PC-9 (cell line): ENCODE measurements at regions not wholly inside any gene's neighbourhood (a gene's known extent, or its start where the extent isn't known, plus 50 kb on each side); places are given as distances from the start of the nearest gene placed in this dataset.
"Not testable (repeated sequence)": the region's sequence is repeated elsewhere in the genome, so short reads cannot be mapped to it uniquely, and the experiment has no call there.

Experiments used
- BruUV-seq: library from RNA; stranded (reverse); fragments of 400-500 nt; replicated peaks from 2 replicates; lab custom pipeline; 2021; lab: Mats Ljungman, UMichigan
- CTCF ChIA-PET: fragments of 300-600 bp; sonication (Branson Sonifier 250); formaldehyde crosslinking; loops from one replicate; lab custom pipeline; 2022; ENCODE audit warnings: antibody characterized with exemption; lab: Charles Lee
- POLR2A ChIA-PET: fragments of 300-600 bp; sonication (Branson Sonifier 250); formaldehyde crosslinking; loops from one replicate; lab custom pipeline; 2022; ENCODE audit warnings: antibody characterized with exemption; ENCODE audit not compliant: unreplicated experiment; lab: Charles Lee
- DNase-seq, 2 experiments: peaks; one replicate each; pipeline versions ENCODE4 v3.0.0 to v3.0.0-alpha.2; 2015 to 2022; ENCODE audit warnings: mixed read lengths in 1 of 2
- H2AFZ ChIP-seq: fragments of 200-600 bp; sonication (generic); 2 replicates; pipeline ENCODE4 v1.8.1; 2017; ENCODE audit warnings: antibody characterized with exemption
- H3F3A ChIP-seq: fragments of 200-600 bp; sonication (generic); 2 replicates; pipeline ENCODE4 v1.8.1; 2017; ENCODE audit warnings: antibody characterized with exemption, mild to moderate bottlenecking, low read depth; ENCODE audit not compliant: insufficient read depth
- H3K27ac ChIP-seq: fragments of 200-600 bp; sonication (generic); 2 replicates; pipeline ENCODE4 v1.6.1; 2016; ENCODE audit warnings: mixed run types
- H3K27me3 ChIP-seq: fragments of 200-600 bp; sonication (generic); 2 replicates; pipeline ENCODE4 v1.6.1; 2016; ENCODE audit warnings: low read depth, mixed run types; ENCODE audit not compliant: insufficient read depth
- H3K36me3 ChIP-seq: fragments of 200-600 bp; sonication (generic); 2 replicates; pipeline ENCODE4 v1.6.1; 2016; ENCODE audit warnings: low read depth, mixed run types
- H3K4me1 ChIP-seq: fragments of 200-600 bp; sonication (generic); replicated peaks from 2 replicates; pipeline ENCODE4 v1.6.1; 2016; ENCODE audit warnings: mixed run types; ENCODE audit not compliant: insufficient read depth
- H3K4me2 ChIP-seq: fragments of 200-600 bp; sonication (generic); 2 replicates; pipeline ENCODE4 v1.6.1; 2017; ENCODE audit warnings: mixed run types
- H3K4me3 ChIP-seq: fragments of 200-600 bp; sonication (generic); 2 replicates; pipeline ENCODE4 v1.6.1; 2016; ENCODE audit warnings: mixed run types
- H3K79me2 ChIP-seq: fragments of 200-600 bp; sonication (generic); 2 replicates; pipeline ENCODE4 v1.6.1; 2017; ENCODE audit warnings: low read depth, mixed run types
- H3K9me2 ChIP-seq: fragments of 200-600 bp; sonication (generic); 2 replicates; pipeline ENCODE4 v1.8.1; 2017; ENCODE audit warnings: mild to moderate bottlenecking; ENCODE audit not compliant: insufficient read depth
- H3K9me3 ChIP-seq: fragments of 200-600 bp; sonication (generic); 2 replicates; pipeline ENCODE4 v1.8.1; 2016; ENCODE audit warnings: low read depth; ENCODE audit not compliant: insufficient read depth
- H4K20me1 ChIP-seq: fragments of 200-600 bp; sonication (generic); 2 replicates; pipeline ENCODE4 v1.8.1; 2017; ENCODE audit not compliant: insufficient read depth
- intact Hi-C: fragments of 100-400 bp; cut with micrococcal nuclease; formaldehyde crosslinking; loops from one replicate; pipeline ENCODE4 v1.10.0; 2022; ENCODE audit not compliant: unreplicated experiment

DNA sequence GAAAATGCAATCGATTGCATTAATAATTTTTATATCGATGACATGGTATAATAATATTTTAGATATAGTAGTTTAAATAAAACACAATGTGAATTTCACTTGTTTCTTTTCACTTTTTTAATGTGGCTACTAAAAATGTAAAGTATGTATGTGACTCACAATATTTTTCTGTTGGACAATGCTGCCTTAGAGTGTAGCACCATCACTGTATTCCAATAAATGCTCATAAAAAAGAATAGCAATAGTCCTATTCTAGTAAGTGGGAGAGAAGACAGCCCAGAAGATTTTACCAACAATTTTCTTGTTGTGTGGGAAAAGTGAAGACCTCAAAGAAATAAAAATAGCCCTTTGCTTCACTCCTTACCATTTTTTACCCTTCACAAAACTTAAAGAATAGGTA is 79.8 kb downstream of the FOXD4L6 start:
- H3K27me3 ChIP-seq, H3K27ac ChIP-seq, H3K9me2 ChIP-seq, H2AFZ ChIP-seq, H3K9me3 ChIP-seq, BruUV-seq, H4K20me1 ChIP-seq, H3F3A ChIP-seq, DNase-seq, POLR2A ChIA-PET, H3K4me3 ChIP-seq, H3K4me2 ChIP-seq, CTCF ChIA-PET, H3K36me3 ChIP-seq, H3K4me1 ChIP-seq, intact Hi-C loops, H3K79me2 ChIP-seq: not testable (repeated sequence)

DNA sequence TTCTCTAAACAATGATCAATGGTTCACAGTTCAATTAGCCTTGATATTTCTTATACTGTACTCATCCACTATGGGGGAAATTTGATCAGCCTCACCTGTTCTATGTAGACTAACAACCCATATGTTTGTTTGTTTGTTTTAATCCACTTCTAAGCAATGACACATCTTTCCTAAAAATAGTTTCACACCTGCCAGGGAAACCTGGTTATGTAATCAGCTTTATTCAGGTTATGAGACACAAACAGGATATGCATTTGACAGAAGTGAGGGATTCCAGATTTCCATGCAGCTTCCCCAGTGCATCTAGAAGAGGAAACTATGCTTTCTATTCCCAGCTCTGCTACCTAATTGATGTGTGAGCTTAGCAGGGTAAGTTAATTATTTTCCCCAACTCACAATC is 80.7 kb downstream of the FOXD4L6 start:
- H3K27me3 ChIP-seq, H4K20me1 ChIP-seq, H2AFZ ChIP-seq, intact Hi-C loops, DNase-seq, CTCF ChIA-PET, POLR2A ChIA-PET, H3F3A ChIP-seq, H3K9me2 ChIP-seq, H3K27ac ChIP-seq, H3K4me3 ChIP-seq, H3K4me2 ChIP-seq, BruUV-seq, H3K36me3 ChIP-seq, H3K4me1 ChIP-seq, H3K79me2 ChIP-seq, H3K9me3 ChIP-seq: not testable (repeated sequence)

DNA sequence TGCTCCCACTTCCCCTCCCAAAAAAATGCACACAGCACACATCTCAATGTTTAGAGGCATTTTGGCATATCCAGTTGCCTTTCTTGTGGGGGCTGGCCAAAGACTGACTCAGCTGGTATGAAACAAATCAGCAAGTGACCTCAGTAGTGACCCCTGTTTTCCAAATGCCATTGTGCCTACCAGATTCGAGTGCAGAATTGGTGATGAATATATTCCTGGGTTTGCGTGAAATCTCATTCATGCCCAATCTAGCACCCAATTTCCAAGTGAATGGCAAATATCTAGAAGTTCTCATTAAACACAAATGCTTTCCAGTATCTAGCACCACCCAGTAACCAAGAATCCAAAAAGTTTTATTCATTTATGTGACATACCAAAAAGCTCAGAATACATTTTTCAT is 83.6 kb downstream of the FOXD4L6 start:
- H3K9me3 ChIP-seq, H3K36me3 ChIP-seq, DNase-seq, CTCF ChIA-PET, POLR2A ChIA-PET, H3K4me1 ChIP-seq, intact Hi-C loops, H3K27ac ChIP-seq, BruUV-seq, H4K20me1 ChIP-seq, H2AFZ ChIP-seq, H3K79me2 ChIP-seq, H3K9me2 ChIP-seq, H3F3A ChIP-seq, H3K27me3 ChIP-seq, H3K4me3 ChIP-seq, H3K4me2 ChIP-seq: not testable (repeated sequence)

GRCh38 chr9:41043433-41043832 is 85.0 kb downstream of the FOXD4L6 start:
- H2AFZ ChIP-seq, intact Hi-C loops, H3F3A ChIP-seq, H3K79me2 ChIP-seq, DNase-seq, H4K20me1 ChIP-seq, H3K9me2 ChIP-seq, H3K27me3 ChIP-seq, BruUV-seq, H3K4me3 ChIP-seq, H3K4me1 ChIP-seq, H3K36me3 ChIP-seq, H3K9me3 ChIP-seq, POLR2A ChIA-PET, H3K4me2 ChIP-seq, H3K27ac ChIP-seq, CTCF ChIA-PET: not testable (repeated sequence)

DNA sequence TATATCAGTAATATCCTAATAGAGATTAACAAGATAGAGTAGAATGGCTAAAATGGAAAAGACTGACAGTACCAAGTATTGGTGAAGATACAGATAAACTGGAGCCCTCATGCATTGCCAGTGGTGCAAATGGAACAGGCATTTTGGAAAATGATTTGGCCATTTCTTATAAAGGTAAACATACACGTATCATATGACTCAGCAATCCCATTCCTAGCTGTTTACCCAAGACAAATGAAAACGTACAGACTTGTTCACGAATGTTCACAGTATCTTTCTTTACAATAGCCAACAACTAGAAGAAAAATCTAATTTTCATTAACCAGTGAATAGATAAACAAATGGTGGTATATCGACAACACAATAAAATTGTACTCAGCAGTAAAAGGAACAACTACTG is 86.4 kb downstream of the FOXD4L6 start:
- H3K27ac ChIP-seq, H3K4me3 ChIP-seq, intact Hi-C loops, BruUV-seq, H3K9me3 ChIP-seq, H3K9me2 ChIP-seq, H3K36me3 ChIP-seq, H2AFZ ChIP-seq, H3K4me2 ChIP-seq, H3K4me1 ChIP-seq, CTCF ChIA-PET, POLR2A ChIA-PET, H3K27me3 ChIP-seq, DNase-seq, H4K20me1 ChIP-seq, H3F3A ChIP-seq, H3K79me2 ChIP-seq: not testable (repeated sequence)

DNA sequence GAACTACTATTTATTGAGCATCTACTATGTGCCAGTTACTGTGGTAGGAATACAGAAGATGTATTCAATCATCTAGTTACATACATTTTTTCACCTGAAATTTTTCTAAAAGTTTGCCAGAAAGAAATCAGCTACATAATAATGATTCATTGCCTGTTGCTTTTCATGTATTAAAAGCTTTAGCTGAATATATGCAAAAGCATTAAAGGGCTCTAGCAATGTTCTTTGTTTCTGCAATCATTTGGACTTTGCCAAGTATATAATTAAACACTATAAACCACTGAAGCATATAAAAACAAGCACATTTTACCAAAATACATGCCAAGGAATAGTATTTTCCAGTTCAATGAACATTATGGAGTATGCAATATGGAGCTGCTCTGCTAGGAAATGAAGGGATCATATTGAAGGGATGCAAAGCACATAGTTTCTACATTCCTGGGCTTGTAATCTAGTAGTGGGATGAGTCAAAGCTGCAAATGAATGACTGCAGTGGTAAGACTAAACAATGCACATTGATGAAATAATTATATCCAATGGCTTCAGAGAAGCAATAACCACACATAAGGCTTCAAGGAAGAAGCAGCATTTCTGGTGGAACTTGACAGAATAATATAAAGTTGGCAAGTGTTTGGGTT is 87.7 kb downstream of the FOXD4L6 start:
- not testable (repeated sequence) for DNase-seq, H3K79me2 ChIP-seq

DNA sequence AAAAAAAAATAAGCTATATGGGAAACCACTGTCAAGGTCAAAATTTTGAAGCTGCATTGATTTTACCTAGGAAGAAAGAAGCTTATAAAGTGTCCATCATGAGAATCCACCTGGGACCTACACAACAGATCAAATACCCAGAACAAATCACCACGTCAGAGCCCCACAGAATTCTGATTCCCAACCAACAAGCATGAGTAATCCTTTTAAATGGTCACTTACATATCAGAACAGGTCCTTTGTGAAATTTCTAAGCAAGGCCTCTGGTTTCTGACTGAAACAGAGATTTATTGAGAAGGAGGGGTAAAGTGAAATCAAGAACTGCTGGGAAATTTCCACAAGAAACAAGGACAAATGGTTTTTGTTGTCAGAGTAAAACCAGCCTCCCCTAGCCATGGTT is 93.2 kb downstream of the FOXD4L6 start:
- CTCF ChIA-PET, result not testable (repeated sequence)

More for the DNA sequence above, 87.7 kb downstream of the FOXD4L6 start:
- H3K36me3 ChIP-seq, H3K27me3 ChIP-seq, H3K4me1 ChIP-seq, H3K9me3 ChIP-seq, intact Hi-C loops, H3F3A ChIP-seq, POLR2A ChIA-PET, H4K20me1 ChIP-seq, H3K4me2 ChIP-seq, H2AFZ ChIP-seq, H3K27ac ChIP-seq, H3K4me3 ChIP-seq, BruUV-seq, H3K9me2 ChIP-seq, CTCF ChIA-PET: not testable (repeated sequence)

More for the DNA sequence above, 93.2 kb downstream of the FOXD4L6 start:
- DNase-seq, H3K9me3 ChIP-seq, H3K4me1 ChIP-seq, H3K4me2 ChIP-seq, H3K36me3 ChIP-seq, H3K27me3 ChIP-seq, intact Hi-C loops, H3K27ac ChIP-seq, H3K4me3 ChIP-seq, BruUV-seq, H3F3A ChIP-seq, H2AFZ ChIP-seq, H3K9me2 ChIP-seq, POLR2A ChIA-PET, H4K20me1 ChIP-seq, H3K79me2 ChIP-seq: not testable (repeated sequence)
